ENCODE measurements at regions not wholly inside any gene's neighbourhood (a gene's known extent, or its start where the extent isn't known, plus 50 kb on each side); places are given as distances from the start of the nearest gene placed in this dataset.

GRCh38 chr6:98644063-98644462, 190.3 kb upstream of the POU3F2 start:
- no peak for DNase-seq

DNA sequence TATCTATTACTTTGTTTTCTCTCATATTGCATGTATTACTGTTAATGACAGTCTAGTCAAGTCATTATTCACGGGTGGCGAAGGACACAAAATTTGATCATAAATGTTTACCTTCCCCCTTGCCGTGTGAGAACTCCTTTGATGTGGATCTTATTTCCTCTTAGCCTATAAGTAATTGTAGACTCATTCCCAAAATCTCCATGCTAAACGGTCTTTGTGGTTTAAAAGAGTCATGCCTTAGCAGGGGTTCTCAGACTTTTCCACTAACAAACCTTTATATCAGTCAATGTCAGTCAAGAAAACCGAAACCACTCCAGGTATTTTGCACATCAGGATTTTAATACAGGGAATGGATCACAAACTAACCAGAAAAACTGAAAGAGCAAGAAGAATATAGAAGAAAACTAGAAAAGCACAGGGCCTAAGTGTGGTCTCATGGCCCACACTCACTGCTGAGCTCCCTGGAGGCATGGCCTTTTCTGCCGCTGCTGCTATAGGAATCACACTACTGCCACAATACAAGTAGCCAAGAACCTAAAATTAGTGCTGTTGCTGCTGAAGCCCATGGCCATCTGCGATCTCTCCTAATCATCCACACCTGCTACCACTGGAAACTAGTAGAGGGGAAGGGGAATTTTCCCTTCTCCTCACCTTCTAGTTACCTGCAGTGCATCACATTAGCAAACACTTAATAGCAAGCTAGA, 186.0 kb upstream of the POU3F2 start:
- no peak for DNase-seq

DNA sequence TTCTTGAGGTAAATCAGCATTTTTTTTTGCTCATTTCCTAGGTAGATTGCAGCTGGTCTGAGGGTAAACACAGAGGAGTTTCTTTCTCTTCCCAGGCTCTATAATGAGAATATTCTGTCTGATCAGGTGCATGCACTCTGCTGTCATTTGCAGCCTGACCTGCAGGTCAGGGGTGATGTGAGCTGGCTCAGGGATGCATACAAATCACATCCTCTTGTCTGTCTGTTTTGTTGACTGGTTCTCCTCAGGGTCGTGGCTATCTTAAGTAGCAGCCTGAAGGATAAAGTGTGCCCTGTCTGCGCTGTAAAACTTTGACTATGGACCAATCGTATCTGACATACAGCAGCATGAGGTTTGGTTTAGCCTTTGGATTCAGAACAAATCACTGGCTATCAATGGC, 183.4 kb upstream of the POU3F2 start:
- no peak for DNase-seq

DNA sequence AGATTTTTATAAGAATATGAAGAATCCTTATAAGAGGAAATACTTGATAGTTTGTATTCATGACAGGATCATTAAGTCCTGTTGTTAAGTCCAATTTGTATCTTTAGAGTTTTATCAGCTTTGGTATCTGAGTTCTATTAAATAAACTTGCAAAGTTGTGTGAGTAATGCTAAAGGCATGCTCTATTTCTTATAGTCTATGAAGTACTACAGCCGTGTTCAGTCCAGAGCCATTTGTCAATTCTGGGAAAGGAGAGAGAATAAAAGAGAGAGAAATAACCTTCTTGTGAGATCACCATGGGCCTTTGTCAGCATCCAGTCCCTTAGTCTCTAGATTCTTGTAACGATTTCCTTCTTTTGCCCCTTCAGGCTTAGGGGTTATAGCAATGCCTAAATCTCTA, 181.2 kb upstream of the POU3F2 start:
- DNase-seq = peak; percentile 1

DNA sequence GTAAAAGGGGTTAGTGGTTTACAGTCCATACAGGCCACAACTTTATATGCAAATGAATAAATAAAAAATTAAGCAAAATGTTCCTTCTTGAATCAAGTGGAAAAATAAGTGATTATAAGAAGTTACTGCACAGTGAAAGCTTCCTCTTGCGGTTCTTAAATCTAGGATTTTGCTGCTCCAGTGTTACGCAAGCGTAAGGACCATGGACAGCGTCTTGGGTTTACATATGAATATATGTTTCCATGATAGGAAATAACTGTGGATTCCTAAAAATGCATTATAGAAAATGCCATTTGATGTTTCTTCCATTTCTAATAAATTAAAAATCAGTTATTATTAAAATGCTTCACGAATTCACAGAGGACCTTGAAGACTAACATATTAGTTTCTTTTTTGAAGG, 176.6 kb upstream of the POU3F2 start:
- peak; percentile 59 for DNase-seq

DNA sequence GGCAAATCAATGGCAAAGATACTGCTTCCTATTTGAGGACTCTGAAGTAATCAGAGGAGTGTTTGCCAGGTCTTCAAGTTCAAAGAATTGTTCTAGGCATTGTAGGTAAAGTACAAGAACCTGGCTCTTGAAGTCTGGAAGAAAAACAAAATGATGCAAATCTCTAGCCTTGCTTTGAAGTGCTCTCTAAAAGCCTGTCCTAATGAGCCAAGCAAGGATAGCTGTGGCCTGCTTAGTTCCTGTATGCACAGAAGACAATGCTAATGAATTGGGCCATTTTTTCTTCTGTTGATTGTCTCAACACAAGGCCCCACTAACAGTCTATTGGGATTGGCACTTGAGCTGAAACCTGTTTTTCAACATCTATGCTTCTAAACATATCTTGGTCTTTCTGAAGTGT, 165.0 kb upstream of the POU3F2 start:
- no peak for DNase-seq

GRCh38 chr6:98670045-98670746, 164.2 kb upstream of the POU3F2 start:
- DNase-seq = no peak

DNA sequence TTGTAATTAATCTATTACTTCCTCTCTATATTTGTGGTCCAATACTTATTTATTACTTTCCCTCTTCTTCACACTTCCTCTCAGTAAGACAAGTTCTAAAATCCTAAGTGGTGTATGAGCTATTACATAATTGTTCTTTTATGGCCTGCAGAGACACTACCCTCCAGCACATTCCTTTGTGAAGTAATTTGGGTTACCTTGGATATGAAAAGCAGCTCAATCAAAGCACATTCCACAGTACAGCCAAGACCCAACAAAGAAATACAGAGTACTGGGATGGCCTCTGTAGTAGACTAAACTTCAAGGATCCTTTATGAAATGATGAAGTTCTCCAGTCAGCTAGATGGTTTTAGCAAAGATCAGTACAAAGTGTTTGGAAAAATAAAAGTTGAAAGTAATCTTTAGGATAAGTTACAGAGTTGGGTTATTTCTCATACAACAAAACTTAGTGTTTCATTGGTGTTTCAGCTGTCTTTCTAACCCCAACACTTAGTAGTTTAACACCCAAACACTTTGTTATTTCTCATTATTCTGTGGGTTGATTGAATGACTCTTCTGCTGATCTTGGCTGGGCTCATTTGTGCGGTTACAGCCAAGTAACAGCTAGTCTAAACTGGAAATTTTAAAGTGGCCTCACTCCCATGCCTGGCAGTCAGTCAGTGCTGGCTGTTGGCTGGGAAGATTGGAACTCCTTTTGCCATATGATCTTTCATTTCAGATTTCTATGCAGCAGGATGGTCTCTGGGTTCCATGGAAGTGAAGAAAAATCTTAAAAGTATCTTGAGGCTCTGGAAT, 161.5 kb upstream of the POU3F2 start:
- DNase-seq = no peak

- DNase-seq = no peak
These were observed 155.9 kb upstream of the POU3F2 start for GRCh38 chr6:98678481-98678880.

DNA sequence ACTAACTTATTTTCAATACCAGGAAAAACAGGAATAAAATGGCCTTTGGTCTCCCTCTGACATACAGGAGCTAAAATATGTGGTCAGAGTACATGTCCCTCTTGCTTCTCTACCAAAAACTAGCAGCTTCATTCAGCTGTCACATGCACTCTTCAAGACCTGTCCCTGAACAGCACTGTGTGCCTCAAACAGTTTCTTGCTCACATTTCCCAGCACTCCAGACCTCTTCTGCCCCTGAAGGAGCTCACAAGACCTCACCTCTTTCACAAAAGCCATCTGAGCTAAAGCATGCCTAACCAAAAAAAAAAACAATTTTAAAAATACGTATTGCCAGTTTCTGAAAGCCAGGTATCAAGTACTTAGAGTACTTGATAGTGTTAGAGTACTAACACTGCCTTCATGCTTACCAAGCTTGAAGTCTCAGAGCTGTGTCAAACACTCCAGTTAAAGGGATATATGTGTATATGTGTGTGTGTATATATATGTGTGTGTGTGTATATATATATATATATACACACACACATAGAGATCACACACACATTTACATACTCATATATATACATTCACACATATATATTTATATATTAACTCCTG, 148.3 kb upstream of the POU3F2 start:
- DNase-seq = no peak

GRCh38 chr6:98687752-98688151, 146.6 kb upstream of the POU3F2 start:
- no peak for DNase-seq

GRCh38 chr6:98695091-98695801, 139.1 kb upstream of the POU3F2 start:
- no peak for DNase-seq

DNA sequence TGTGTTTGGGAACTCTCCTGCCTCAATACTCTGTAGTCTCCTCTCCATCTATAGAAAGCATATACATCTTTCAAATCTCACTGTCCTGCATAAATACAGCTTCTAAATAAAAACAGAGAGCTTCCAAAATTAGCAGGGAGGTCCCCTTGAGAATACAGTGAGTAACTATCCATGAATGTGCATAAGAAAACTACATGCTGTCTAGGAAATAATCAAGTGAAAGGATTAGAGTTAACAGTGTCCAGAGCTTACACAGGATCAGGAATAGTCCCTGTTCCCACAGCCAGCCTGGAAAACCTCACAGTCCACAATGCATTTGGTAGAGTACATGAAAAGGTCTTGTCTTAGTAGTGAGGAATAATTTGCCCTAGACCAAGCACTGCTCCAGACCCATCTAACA, 123.0 kb upstream of the POU3F2 start:
- DNase-seq = no peak

DNA sequence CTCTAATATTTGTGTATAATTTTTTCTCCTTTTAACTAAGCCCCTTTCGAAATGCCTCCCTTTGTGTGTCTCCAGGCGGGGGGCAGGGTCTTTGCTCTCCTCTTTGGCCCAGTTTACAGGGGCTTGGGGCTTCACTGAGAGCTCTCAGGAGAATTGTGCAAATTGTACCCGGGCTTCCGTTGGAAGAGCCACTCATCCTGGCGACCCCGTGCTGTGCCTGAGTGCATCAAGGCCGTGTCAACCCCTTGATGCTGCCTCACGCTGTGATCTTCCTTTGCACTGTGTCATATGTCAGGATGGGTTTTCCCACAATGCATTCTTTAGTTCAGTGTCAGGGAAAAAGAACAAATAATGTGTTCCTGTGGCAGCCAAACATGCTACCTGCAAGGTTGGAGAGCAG, 118.0 kb upstream of the POU3F2 start:
- DNase-seq = peak; percentile 0

- DNase-seq = no peak
These were observed 117.0 kb upstream of the POU3F2 start for GRCh38 chr6:98717322-98717877.

GRCh38 chr6:98717988-98718387, 116.4 kb upstream of the POU3F2 start:
- DNase-seq = no peak

GRCh38 chr6:98724537-98724936, 109.8 kb upstream of the POU3F2 start:
- DNase-seq = no peak

DNA sequence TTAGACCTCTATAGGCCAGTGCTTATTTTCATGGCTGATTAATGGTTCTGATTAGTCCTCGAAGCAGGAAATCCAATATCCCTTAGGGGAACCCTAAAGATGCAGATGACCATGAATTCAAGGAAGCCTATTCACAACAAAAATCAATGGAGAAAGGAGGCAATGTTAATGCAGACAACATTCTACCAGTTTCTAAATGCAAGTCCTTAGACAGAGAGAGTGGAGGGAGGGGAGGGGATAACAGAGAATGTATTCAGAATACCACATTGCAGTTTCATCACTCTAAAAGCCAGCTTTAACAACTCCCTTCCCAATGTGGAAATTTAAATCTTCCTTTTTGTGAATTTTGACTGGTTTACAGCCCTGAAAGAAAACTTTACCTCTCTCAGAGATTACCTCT, 87.1 kb upstream of the POU3F2 start:
- DNase-seq = no peak

DNA sequence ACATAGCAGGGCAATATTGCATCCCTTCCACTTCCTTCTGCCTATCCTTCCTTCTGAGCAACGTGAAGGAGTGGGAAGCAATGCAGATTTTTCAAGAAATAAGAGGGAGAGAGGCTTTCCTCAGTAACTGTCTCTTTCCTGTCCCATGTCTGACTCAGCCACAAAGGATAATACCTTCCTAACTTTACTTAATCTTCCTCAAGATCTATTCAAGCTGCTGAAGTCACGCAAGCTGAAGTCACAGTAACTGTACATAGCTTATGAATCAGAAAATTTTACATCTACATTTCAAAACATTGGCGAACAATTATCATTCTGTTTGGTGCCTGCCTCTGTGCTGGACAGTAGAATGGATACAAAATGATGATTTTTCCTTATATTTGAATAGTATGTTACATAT, 86.4 kb upstream of the POU3F2 start:
- peak; percentile 64 for DNase-seq

- DNase-seq = no peak
These were observed 74.9 kb upstream of the POU3F2 start for GRCh38 chr6:98759459-98759858.

GRCh38 chr6:98764373-98764911, 69.9 kb upstream of the POU3F2 start:
- DNase-seq = no peak

DNA sequence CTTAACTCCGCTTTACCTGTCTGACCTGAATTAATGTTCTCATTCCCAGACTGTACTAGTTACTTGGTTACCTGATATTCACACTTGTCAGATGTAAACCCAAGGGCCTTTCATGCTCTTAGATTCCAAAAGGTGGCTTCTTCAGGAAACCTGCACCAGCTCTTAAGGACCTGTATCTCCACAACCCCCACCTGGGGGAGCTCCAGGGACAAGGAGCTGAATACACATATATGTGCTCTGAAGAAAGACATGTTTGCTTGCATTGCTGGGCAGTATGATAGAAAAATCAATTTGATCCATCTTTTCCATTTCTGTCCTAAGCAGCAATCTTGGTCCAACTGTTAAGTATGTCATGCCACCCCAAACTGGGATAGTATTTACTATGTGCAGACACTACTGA, 64.8 kb upstream of the POU3F2 start:
- peak; percentile 4 for DNase-seq
